ENCODE measurements at regions not wholly inside any gene's neighbourhood (a gene's known extent, or its start where the extent isn't known, plus 50 kb on each side); places are given as distances from the start of the nearest gene placed in this dataset.
A peak's percentile ranks its signal among the peaks of the same experiment; 100 is the strongest.

DNA sequence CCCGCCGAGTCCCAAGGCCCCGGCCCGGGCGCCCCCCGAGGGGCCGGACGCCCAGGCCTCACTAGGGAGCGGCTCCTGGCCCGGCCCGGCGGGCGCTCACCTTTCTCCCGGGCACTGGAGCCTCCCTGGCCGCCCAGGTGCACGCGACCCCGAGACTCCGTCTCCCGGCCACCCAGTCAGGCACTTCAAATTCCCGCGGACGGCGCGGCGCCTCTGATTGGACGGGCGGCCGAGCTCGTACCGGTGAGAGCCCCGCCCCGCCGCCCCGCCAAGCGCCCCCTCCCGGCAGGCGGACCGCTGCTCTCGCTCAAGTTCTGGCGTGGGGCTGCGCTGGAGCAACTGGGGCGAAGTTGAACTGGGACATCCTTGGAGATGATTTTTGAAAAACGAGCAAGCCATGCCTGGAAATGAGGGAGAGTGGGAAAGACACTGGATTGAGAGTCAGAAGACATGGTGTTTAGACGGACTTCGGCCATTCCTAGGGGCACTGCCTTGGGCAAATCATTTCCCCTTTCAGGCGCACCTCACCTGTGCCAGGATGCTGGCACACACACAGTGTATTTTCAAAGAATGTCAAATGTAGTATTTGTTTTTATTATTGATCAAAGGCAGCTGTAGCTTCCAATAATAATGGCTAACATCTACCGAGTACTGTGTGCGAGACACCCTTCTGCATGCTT is 485.3 kb downstream of the UQCRFS1 start (continued):
- TF ChIP-seq, protein P1, sequence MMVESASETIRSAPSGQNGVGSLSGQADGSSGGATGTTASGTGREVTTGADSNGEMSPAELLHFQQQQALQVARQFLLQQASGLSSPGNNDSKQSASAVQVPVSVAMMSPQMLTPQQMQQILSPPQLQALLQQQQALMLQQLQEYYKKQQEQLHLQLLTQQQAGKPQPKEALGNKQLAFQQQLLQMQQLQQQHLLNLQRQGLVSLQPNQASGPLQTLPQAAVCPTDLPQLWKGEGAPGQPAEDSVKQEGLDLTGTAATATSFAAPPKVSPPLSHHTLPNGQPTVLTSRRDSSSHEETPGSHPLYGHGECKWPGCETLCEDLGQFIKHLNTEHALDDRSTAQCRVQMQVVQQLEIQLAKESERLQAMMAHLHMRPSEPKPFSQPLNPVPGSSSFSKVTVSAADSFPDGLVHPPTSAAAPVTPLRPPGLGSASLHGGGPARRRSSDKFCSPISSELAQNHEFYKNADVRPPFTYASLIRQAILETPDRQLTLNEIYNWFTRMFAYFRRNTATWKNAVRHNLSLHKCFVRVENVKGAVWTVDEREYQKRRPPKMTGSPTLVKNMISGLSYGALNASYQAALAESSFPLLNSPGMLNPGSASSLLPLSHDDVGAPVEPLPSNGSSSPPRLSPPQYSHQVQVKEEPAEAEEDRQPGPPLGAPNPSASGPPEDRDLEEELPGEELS (CRISPR knock-in tag; IDR thresholded peaks at IDR 0.05) = peak; percentile 18; the same call in 1 of the 2 replicates
- TF ChIP-seq CREM (CRISPR knock-in tag; IDR thresholded peaks at IDR 0.05) (no peak), ETV6 (CRISPR knock-in tag; IDR thresholded peaks at IDR 0.05) (0 out of 2 replicates have a peak, but pooled peaks have one; percentile 58), ATF1 (CRISPR knock-in tag; IDR thresholded peaks at IDR 0.05) (no peak), ZNF416 (CRISPR knock-in tag; IDR thresholded peaks at IDR 0.05) (no peak), AFF4 (CRISPR knock-in tag; IDR thresholded peaks at IDR 0.05; ENCODE audit: borderline replicate concordance) (no peak), ZNF232 (CRISPR knock-in tag; IDR thresholded peaks at IDR 0.05) (no peak), SMAD3 (CRISPR knock-in tag; IDR thresholded peaks at IDR 0.05; ENCODE audit: borderline replicate concordance) (no peak), ZNF396 (CRISPR knock-in tag; IDR thresholded peaks at IDR 0.05; ENCODE audit: borderline replicate concordance) (no peak), NFATC4 (CRISPR knock-in tag; IDR thresholded peaks at IDR 0.05) (no peak), ZNF121 (CRISPR knock-in tag; IDR thresholded peaks at IDR 0.05) (no peak), MAX (CRISPR knock-in tag; IDR thresholded peaks at IDR 0.05) (peak; percentile 63; the same call in 1 of the 2 replicates), JAZF1 (CRISPR knock-in tag; IDR thresholded peaks at IDR 0.05) (no peak), NR1H2 (CRISPR knock-in tag; IDR thresholded peaks at IDR 0.05) (no peak), EMX1 (CRISPR knock-in tag; IDR thresholded peaks at IDR 0.05) (no peak), KAT7 (CRISPR knock-in tag; IDR thresholded peaks at IDR 0.05; ENCODE audit: borderline replicate concordance) (no peak), CBFB (CRISPR knock-in tag; IDR thresholded peaks at IDR 0.05; ENCODE audit: low read depth) (no peak), OVOL2 (CRISPR knock-in tag; IDR thresholded peaks at IDR 0.05; ENCODE audit: borderline replicate concordance) (no peak), JUN (CRISPR knock-in tag; IDR thresholded peaks at IDR 0.05) (no peak), PRDM15 (CRISPR knock-in tag; IDR thresholded peaks at IDR 0.05) (no peak), ZNF219 (CRISPR knock-in tag; IDR thresholded peaks at IDR 0.05; ENCODE audit: borderline replicate concordance) (no peak), GABPB1 (CRISPR knock-in tag; IDR thresholded peaks at IDR 0.05) (no peak), RORB (CRISPR knock-in tag; IDR thresholded peaks at IDR 0.05) (no peak), FOXK1 (CRISPR knock-in tag; IDR thresholded peaks at IDR 0.05) (no peak), IRF1 (CRISPR knock-in tag; IDR thresholded peaks at IDR 0.05) (no peak)
- TF ChIP-seq, protein P2, sequence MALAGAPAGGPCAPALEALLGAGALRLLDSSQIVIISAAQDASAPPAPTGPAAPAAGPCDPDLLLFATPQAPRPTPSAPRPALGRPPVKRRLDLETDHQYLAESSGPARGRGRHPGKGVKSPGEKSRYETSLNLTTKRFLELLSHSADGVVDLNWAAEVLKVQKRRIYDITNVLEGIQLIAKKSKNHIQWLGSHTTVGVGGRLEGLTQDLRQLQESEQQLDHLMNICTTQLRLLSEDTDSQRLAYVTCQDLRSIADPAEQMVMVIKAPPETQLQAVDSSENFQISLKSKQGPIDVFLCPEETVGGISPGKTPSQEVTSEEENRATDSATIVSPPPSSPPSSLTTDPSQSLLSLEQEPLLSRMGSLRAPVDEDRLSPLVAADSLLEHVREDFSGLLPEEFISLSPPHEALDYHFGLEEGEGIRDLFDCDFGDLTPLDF (CRISPR knock-in tag; IDR thresholded peaks at IDR 0.05) = no peak
- TF ChIP-seq, protein P3, sequence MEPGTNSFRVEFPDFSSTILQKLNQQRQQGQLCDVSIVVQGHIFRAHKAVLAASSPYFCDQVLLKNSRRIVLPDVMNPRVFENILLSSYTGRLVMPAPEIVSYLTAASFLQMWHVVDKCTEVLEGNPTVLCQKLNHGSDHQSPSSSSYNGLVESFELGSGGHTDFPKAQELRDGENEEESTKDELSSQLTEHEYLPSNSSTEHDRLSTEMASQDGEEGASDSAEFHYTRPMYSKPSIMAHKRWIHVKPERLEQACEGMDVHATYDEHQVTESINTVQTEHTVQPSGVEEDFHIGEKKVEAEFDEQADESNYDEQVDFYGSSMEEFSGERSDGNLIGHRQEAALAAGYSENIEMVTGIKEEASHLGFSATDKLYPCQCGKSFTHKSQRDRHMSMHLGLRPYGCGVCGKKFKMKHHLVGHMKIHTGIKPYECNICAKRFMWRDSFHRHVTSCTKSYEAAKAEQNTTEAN (CRISPR knock-in tag; IDR thresholded peaks at IDR 0.05) = no peak
- TF ChIP-seq, protein P4, sequence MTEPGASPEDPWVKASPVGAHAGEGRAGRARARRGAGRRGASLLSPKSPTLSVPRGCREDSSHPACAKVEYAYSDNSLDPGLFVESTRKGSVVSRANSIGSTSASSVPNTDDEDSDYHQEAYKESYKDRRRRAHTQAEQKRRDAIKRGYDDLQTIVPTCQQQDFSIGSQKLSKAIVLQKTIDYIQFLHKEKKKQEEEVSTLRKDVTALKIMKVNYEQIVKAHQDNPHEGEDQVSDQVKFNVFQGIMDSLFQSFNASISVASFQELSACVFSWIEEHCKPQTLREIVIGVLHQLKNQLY (CRISPR knock-in tag; IDR thresholded peaks at IDR 0.05) = no peak

Data from WTC11 (cell line).